ENCODE measurements at regions not wholly inside any gene's neighbourhood (a gene's known extent, or its start where the extent isn't known, plus 50 kb on each side); places are given as distances from the start of the nearest gene placed in this dataset.
A peak's percentile ranks its signal among the peaks of the same experiment; 100 is the strongest.

DNA sequence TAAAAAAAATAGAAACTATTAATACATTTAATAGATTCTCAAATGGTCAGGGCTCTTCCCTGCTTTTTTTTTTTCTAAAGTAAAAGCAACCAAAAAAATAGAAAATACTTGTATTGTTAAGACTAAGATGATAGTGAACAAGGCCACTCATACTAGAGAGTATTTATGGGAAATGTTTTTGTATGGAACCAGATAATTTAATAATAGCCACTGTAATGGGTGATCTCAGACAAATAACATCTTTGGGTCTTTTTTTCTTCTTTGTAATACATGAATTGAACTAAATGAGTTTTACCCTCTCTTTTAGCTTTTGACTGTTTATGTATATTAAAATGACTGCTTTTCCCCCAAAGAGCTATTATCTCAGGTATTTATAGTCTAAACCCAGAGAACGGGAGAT, 92.1 kb upstream of the ELOVL6 start:
- DNase-seq (ENCODE audit: low read depth): no peak
- no peak overlapping the region for H3K4me3 ChIP-seq (ENCODE audit: low read depth, low read length)
- TF ChIP-seq, protein P1, sequence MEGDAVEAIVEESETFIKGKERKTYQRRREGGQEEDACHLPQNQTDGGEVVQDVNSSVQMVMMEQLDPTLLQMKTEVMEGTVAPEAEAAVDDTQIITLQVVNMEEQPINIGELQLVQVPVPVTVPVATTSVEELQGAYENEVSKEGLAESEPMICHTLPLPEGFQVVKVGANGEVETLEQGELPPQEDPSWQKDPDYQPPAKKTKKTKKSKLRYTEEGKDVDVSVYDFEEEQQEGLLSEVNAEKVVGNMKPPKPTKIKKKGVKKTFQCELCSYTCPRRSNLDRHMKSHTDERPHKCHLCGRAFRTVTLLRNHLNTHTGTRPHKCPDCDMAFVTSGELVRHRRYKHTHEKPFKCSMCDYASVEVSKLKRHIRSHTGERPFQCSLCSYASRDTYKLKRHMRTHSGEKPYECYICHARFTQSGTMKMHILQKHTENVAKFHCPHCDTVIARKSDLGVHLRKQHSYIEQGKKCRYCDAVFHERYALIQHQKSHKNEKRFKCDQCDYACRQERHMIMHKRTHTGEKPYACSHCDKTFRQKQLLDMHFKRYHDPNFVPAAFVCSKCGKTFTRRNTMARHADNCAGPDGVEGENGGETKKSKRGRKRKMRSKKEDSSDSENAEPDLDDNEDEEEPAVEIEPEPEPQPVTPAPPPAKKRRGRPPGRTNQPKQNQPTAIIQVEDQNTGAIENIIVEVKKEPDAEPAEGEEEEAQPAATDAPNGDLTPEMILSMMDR (IDR thresholded peaks at IDR 0.05; ENCODE audit: insufficient read depth, low read depth, low read length): no peak

DNA sequence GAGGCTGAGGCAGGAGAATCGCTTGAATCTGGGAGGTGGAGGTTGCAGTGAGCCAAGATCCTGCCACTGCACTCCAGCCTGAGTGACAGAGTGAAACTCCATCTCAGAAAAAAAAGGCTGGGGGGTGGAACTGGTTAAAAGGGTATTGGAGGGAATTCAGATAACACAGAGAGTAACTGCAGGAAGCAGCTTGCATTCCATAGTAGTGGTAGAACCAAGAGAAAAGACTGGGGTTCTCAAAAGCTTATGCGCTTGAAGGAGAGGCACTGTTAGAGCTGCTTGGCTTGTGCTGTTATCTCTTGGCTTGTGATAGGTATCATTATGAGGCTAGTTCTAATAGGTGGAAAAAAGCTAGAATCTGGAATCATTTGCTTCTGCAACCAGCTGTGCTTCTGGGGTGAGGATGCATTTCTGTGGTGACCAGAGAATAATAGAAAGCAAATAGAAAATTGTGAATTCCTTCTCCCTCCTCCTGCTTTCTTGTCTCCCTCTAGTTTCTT, 91.2 kb upstream of the ELOVL6 start:
- TF ChIP-seq, protein P1 (IDR thresholded peaks at IDR 0.05; ENCODE audit: insufficient read depth, low read depth, low read length): no peak
- H3K4me3 ChIP-seq (ENCODE audit: low read depth, low read length): no peak overlapping the region
- DNase-seq (ENCODE audit: low read depth): no peak

DNA sequence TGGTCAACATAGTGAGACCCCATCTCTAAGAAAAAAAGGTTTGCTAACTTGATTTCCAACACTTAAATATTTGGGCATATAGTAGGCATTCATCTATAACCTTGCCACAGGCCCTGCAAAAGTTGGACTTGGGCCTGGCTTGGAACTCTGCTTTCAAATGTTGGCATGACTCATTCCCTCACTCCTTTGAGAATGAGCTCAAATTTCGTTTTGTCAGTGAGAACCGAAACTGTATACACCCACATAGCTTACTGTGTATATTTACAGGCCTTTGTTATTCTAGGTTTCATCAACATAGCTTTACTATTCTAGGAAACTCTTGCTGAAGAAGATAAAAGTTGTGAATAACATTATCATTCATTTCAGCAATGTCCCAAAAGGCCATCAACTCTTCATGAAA, 88.7 kb upstream of the ELOVL6 start:
- DNase-seq (ENCODE audit: low read depth): peak; percentile 76
- H3K4me3 ChIP-seq (ENCODE audit: low read depth, low read length): no peak overlapping the region
- TF ChIP-seq, protein P1 (IDR thresholded peaks at IDR 0.05; ENCODE audit: insufficient read depth, low read depth, low read length): no peak

DNA sequence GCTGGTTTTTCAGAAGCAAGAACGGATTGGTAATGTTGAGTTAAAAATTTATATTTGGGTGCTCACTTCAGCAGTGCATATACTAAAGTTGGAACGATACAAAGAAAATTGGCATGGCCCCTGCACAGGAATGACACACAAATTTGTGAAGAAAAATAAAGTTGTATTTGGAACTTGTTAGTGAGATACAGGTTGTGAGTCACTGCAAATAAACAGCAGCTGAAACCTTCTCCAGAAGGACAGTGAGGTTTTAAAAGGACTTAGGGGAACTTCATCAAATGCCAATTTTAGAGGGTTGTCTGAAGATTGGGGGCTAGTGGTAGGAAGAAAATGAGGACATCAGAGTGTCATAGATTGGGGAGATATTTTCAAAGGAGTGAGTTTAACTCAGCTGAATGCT, 79.7 kb upstream of the ELOVL6 start:
- no peak overlapping the region for H3K4me3 ChIP-seq (ENCODE audit: low read depth, low read length)
- TF ChIP-seq, protein P1 (IDR thresholded peaks at IDR 0.05; ENCODE audit: insufficient read depth, low read depth, low read length): no peak
- DNase-seq (ENCODE audit: low read depth): no peak

DNA sequence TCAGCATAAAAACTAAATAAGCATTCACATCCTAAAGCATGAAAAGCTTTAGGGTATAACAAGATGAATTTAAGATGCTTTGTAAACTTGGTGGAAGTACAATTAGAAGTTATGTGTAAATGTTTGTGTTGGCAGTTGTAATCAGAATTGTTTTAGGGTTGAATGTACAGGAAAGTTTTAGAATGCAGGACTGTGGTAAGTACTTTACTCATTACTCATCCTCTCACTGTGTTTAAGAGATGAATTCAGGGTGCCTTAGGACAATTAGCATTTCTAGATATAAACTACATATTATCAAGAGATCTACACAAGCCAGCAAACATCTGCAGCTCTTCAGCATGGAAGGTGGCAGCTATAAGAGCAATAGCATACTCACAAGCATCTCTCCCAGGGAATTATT, 77.5 kb upstream of the ELOVL6 start:
- TF ChIP-seq, protein P1 (IDR thresholded peaks at IDR 0.05; ENCODE audit: insufficient read depth, low read depth, low read length): no peak
- no peak overlapping the region for H3K4me3 ChIP-seq (ENCODE audit: low read depth, low read length)

DNA sequence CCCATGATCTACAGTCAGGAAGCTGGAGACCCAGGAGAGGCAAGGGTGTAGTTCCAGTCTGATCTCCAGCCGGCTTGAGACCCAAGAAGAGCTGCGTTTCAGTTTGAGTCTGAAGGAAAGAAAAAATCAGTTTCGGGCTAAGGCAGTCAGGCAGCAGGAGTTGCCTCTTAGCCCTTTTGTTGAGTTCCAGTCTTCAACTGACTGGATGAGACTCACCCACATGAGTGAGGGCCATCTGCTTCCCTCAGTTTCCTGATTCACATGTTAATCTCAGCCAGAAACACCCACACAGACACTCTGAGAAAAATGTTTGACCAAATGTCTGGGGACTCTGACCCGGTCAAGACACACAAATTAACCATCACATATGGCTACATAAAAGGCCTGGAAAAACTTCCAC, 73.6 kb upstream of the ELOVL6 start:
- H3K4me3 ChIP-seq (ENCODE audit: low read depth, low read length): no peak overlapping the region
- no peak for DNase-seq (ENCODE audit: low read depth)
- TF ChIP-seq, protein P1 (IDR thresholded peaks at IDR 0.05; ENCODE audit: insufficient read depth, low read depth, low read length): no peak

More for the DNA sequence above, 77.5 kb upstream of the ELOVL6 start:
- DNase-seq (ENCODE audit: low read depth): peak; percentile 16

DNA sequence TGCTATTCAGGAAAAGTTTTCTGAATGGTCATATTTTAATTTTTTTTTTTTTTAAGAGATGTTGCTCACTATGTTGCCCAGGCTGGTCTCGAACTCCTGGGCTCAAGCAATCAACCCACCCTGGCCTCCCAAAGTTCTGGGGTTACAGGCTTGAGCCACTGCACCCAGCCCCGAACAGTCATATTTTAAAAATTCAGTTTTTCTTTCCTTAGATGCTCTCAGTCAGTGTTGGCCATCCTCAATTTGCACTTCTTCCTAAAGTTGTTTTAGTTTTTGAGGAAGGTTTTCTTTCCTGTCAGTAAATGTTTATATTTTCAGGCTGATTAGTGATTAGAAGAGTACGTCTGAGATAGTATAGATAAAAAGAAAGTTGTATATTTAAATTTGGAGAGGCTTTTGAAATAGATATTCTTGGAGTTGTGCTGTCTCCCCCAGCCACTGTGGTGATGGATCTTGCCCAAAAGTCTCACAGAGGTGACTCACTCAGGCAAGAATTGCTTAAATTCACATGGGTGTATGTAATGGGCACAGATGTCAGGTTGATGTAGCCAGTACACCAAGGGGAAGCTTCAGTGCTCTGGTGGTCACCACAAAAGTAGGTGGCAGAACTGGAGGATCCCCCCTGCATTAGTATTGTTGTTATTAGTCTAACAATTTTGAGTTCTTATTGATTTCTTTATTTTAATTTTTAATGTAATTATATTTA, 72.2 kb upstream of the ELOVL6 start:
- H3K4me3 ChIP-seq (ENCODE audit: low read depth, low read length): no peak overlapping the region
- TF ChIP-seq, protein P1 (IDR thresholded peaks at IDR 0.05; ENCODE audit: insufficient read depth, low read depth, low read length): no peak
- peak; percentile 51 for DNase-seq (ENCODE audit: low read depth)
